Endometrial microvascular endothelial cells (primary cell): ENCODE measurements at regions not wholly inside any gene's neighbourhood (a gene's known extent, or its start where the extent isn't known, plus 50 kb on each side); places are given as distances from the start of the nearest gene placed in this dataset.

ENCODE experiments used
- in situ Hi-C: cut with HindIII; loops from 2 replicates; pipeline ENCODE4 v1.10.0; 2017; ENCODE audit warnings: low sequenced_read_pairs, low pct_unique_long_range_greater_than_20kb; ENCODE audit errors: inconsistent ontology term

DNA sequence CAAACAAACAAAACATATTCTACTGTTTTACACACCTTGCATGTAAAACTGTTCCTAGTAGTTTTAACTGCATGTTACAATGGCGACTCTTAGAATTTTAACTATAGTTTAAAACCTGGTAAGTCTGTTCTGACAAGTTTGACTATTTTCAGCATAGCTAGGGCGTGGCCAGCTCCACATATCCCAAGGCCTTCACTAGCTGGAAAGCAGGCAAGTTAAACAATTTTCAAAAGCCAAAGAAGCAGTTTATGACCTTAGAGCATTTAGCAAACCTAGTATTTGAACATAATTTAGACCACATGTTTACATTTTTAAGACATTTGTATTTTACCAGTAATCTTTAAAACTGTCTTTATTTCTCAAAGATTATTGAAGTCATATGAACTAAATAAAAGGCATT, 402.8 kb upstream of the SYT4 start:
- in situ Hi-C loops, result no loop called here

DNA sequence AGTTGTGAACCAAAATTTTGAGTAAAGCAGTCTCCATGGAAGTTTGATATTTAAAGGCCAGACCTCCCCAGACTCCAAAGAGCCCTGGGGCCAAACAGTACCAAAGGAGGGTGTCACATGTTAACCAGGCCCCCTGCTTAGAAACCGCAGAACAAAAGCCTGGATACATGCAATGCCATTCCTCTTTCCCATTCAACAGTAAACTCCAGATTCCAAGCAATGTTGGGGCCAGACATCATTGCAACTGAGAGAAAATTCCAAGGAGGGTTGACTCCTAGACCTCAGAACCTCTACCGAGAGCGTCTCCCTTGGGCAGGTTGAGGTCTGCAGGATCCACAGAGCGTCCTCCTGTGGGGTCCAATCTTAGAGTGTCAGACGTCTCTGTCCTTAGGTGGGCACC, 404.4 kb upstream of the SYT4 start:
- in situ Hi-C loops, result no loop called here

DNA sequence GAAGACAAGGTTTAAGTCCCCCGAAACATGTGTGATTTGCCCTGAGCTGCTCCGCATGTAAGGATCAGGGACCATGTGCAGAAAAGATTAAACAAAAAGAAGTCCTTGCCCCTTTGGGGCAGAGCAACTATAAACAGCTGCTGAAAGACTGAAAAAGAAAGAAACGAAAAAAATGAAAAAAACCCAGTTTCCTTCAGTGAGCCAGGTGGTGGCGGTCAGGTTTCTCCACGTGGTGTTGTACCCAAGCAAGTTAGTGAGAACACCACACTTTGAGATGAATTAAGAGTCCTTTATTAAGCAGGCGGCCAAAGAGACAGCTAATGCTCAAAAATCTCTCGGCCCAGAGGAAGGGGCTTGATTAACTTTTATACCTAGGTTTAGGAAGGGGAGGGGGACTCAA, 404.9 kb upstream of the SYT4 start:
- in situ Hi-C loops, result no loop called here

DNA sequence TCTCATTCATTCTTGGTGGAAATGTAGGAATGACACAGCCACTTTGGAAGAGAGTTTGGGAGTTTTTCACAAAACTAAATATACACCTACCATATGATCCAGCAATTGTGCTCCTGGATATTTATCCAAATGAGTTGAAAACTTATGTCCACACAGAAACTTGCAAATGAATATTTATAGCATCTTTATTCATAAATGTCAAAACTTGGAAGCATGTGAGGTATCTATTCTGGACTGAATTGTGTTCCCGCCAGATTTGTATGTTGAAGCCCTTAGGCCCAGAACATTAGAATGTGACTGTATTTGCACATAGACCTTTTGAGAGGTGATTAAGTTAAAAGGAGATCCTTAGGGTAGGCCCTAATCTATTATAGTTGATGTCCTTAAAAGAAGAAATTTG, 409.4 kb upstream of the SYT4 start:
- in situ Hi-C loops, result no loop called here

DNA sequence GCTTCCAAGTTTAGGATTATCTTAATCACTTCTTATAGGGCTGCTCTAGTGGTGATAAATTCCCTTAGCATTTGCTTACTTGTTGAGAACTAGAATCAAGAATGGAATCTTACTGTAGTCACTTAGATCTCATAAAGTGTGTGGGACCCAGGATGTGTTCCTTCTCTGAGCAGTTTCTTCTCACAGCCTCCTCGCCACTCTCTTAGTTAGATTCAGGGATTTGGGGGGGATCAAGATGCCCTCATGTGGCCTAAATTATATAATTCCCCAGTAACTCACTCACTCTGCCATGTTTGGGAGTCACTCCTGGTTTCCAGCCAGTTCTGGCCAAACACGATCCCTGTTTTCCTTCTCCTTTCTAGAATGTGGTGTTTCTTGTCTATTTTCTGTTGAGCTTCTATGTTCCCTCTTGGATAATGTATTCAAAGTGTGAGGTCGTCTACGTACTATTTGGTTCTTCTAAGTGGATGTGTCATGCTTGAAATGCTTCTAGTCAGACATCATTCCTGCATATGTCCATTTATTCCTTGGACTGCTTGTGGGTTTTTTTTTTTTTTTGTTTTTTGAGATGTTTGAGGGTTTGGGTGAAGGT, 414.9 kb upstream of the SYT4 start:
- in situ Hi-C loops, result no loop called here

DNA sequence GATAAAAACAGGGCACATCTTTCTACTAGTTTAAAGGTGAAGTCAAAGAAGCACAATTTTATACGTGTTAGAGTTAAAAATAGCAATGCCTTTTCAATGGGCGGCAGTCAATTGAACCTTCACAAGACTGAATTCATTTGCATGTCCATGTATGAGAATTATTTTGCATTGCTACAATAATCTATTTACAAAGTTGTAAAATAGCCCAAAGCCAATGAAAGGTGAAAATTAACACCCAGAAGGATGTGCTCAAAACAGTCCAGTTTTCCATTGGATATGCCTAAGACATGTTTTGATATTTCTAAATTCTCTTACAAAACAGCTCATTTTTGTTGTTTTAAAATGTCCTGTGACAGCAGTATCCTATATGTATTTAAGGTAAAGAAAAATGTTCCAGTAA, 425.1 kb upstream of the SYT4 start:
- in situ Hi-C loops, result no loop called here

DNA sequence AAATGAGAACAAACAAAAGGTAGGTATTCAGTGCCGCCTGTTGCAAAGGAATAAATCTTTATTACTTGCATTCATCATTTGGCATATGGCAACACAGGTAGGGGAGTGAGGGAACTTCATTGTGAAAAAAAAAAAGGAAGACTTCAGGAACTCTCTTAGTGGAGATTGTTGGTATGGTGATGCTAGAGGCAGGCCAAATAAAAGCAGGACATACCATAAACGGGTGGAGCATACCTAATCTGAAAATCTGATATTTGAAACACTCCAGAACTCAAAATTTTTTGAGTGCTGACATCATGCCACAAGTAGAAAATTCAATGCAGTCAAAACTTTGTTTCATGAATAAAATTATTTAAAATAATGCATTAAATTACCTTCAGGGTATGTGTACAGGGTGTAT, 425.8 kb upstream of the SYT4 start:
- in situ Hi-C loops, result no loop called here

DNA sequence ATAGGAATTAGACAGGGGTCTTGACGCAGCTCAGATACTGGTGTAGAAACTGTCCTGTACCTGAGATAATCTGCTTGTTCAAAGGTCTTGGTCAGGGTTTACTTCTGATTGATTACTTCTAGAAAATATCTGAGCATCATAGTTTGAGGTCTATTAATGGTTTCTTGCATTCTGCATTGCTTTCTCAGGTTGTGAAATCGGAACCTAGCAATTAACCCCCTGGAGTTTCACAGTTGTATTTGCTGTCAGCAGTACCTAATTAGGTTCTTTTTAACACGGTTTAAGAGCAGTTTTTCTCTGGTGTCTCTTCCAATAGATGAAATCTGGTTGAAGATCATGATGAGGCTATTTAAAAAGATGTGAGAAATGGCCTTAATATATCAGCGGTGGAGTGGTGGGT, 428.6 kb upstream of the SYT4 start:
- in situ Hi-C loops, result no loop called here

DNA sequence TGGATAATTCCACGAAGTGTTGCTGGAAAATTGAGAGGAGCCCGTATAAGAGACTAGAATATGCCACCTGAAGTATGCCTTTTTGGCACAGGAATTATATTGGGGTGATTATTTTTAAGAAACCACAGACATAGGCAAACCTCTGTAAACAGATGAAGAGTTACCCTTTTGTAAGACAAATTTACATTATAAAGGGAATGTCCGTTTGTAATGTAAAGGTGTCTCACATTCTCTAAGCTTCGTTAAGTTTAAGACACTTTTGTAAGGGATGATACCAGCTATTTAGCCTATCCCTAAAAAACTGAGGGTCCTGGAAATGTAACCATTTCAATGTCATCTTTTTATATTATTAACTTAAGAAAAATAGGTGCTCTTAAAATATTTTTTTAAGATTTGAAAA, 432.8 kb upstream of the SYT4 start:
- in situ Hi-C loops, result no loop called here

DNA sequence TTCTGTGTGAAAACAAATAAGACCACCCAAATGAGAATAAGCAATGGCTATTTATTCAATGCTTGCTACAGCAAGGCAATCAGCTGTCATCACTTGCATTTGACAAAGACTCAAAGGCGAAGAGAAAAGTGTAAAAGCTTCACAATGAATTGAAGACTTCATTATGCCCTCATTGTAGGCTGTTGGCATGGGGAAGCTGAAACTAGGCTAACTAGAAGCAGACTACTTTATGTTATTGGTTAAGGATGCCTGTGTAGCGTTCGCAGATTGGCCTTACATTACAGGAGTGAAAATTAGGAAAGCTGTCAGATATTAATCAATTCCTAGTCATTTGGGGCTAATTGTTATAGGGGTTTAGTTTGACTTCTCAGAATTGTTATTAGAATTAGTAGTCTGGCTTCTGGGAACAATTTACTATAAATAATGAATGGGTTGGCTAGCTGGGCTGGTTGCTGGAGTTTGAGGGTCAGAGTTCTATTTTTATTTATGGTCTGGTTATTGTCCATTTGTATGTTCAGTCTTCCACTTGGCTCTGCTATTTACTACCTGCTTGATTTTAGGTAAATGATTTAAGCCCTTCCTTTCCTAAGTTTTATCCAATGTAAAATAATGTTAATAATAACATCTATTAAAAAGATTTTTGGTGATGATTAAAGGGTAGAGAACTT, 437.2 kb upstream of the SYT4 start:
- in situ Hi-C loops, result no loop called here

DNA sequence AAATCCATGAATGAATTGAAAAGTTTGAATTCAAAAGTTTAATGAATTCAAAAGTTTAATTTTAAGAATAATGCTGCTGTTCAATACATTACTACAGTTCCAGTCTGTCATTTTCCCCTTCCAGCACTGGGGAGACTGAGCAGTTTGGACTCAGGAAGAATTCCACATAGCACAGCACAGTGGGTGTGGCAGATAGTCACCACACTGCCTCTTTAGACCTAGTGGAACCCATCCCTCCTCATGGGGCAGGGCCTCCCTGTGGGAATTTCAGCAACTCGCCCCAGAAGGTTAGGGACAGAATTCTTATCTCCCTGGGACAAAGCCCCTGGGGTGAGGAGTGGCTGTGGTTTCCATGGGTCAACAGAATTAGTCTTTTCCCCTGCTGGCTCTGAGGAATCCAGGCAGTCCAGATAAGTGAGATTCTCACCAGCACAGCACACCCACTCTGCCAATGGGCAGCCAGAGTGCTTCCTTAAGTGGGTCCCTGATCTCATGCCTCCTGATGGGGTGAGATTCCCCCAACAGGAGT, 442.0 kb upstream of the SYT4 start:
- in situ Hi-C loops, result no loop called here

DNA sequence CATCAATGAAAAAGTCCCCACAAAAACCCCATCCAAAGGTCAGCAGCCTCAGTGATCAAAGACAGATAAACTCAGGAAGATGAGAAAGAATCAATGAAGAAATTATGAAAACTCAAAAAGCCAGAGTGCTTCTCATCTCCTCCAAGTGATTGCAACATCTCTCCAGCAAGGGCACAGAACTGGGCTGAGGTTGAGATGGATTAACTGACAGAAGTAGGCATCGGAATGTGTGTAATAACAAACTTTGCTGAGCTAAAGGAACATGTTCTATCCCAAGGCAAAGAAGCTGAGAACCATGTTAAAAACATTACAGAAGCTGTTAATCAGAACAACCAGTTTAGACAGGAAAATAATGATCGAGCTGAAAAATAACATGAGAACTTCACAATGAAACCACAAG, 442.8 kb upstream of the SYT4 start:
- in situ Hi-C loops, result no loop called here

DNA sequence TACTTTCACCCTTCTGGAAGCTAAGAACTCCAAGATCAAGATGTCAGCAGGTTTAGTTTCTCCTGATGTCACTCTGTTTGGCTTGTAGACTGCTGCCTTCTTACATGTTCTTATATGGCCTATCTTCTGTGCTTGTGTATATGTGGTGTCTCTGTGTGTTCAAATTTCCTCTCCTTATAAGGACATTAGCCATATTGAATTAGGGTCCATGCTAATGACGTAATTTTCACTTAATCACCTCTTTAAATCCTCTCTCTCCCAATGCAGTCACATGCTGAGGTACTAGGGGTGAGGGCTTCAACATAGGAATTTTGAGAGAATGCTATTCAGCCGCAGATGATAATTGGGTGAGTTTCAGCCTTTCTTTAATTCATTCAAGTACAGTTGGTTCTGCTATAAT, 458.3 kb upstream of the SYT4 start:
- in situ Hi-C loops, result no loop called here

DNA sequence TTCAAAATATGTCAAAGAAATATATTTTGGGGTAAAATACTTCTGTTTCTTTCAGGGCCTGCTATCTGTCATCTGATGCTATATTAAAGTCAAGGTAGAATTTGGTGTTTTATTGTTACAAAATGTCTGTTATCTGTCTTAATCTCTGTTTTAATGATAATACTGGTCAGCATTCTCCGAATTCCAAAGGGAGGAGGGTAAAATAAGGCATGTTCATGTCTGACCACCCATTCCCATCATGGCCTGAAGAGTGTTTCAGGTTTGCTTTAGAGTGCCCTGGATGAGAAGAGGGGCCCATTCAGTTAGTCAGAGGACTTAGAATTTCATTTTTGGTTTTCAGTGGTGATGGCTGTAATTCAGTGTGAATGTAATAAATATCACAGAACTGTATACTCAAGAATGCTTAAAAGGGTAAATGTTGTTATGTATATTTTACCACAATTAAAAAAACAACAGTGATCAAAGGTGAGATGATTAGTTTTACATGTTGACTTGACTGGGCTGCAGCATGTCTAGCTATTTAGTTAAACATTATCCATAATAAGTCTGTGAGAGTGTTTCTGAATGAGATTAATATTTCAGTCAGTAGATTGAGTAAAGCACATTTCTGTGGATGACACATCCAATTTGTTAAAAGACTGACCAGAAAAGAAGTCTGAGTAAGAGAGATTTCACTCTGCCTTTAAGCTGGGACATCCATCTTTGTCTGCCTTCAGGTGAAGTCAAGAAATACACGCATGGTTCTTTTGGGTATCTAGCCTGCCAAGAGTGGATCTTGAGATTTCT, 467.9 kb upstream of the SYT4 start:
- in situ Hi-C loops, result no loop called here

DNA sequence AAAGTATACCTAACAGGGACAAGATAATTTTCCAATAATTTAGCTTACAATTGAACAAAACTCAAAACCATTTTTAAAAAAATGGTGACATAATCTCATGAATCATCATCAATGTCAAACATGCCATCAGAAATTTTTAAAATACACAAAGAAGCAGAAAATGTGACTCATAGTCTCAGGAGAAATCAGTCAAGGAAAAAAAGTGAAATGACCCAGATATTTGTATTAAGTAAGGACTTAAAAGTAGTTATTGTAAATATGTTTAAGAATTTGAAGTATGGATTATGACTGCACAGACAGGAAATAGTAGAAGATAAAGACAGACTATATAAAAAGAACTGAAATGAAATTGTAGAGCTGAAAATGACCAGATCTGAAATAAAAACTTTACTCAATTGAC, 473.9 kb upstream of the SYT4 start:
- in situ Hi-C loops, result no loop called here

DNA sequence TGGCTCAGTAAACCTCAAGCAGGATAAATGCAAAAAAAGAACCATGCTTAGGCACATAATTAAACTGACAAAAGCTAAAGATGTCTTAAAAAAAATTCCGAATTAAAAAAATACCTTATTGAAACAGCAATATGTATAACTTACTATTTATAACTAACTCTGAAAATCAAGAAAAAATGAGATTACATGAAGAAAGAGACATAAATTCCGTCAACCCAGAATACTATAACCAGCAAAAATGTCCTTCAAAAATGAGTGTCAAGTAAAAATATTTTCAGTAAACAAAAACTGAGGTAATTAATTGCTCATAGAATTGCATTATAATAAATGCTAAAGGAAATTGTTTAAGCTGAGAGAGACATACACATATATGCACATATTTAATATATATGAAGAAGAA, 474.5 kb upstream of the SYT4 start:
- in situ Hi-C loops, result no loop called here

DNA sequence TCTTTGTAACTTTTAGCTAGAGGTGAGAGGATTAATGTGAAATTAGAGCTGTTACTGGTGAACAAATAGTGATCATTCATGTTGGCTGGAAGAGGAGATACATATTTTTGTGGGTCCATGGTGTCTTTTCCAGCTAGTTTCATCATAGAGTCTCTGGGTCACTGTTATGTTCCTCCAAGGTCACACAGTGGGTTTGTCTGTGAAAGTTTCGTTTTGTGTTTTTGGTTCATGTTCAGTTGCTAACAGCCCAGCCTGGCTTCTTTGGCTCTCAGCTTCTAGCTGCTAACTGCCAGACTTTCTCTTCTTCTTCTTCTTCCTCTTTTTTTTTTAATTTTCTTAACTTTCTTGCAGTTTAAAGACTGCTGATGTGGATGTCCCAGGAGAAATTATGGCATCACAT, 480.0 kb upstream of the SYT4 start:
- in situ Hi-C loops, result no loop called here

DNA sequence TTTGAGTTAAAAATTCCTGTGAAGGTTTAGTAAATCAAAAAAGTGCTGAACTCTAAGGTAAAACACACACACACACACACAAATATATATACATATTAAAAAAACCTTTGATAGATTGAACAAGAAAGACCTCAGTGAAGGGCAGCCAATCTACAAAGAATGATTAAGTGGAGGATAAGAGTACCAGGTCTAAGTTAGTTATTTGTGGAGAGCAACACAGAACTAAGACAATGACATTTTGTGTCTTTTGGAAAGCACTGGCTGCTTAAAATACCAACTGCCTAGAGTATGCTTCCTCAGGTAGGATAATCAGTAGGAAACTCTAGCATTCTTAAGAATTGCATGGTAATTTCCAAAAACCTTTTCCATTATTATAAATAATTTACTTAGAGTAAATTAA, 481.4 kb upstream of the SYT4 start:
- in situ Hi-C loops, result no loop called here

DNA sequence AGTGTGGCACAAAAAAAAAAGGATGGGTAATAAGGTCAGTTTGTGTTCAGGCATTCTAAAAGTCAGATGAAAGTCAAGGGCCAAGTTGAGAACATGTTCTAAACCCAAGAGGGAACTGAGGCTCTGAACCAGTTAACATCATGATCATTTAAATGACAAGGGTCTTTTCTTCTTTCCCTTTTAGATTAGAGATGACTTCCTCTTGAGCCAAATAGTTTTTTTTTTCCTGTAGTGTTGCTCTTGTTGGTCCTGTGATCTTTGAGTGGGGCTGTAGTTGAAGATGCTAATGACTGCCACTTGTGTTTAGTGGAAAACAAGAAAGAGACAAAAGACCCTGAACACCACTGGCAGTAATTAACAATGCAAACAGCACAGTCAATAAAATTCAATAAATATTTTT, 482.7 kb upstream of the SYT4 start:
- in situ Hi-C loops, result no loop called here

DNA sequence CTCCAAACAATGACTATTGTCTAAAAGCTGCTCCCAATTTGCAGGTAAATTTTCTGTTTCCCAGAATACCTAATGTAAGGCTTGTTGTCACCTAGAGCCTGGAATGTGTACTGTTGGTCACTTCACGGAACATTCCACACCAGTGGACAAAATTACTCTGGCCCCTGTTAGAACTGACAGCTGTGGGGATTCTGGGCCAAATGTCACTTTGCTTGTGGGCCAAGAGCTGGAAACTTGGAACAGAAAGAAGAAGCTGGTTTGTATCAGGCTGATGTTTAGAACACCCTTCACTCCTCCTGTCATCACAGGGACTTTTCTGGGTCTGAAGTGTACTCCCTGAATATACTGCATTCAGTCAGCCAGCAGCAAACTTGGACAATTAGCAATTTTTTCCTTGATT, 495.6 kb upstream of the SYT4 start:
- in situ Hi-C loops, result no loop called here
